Hepatocyte (in vitro differentiated cells): ENCODE measurements at regions not wholly inside any gene's neighbourhood (a gene's known extent, or its start where the extent isn't known, plus 50 kb on each side); places are given as distances from the start of the nearest gene placed in this dataset.

Experiments
- DNase-seq: peaks from one replicate; pipeline ENCODE4 v3.0.0-alpha.2; 2016; ENCODE audit warnings: low spot score
- H2AFZ ChIP-seq: fragments of 200-600 bp; sonication (generic); 2 replicates; pipeline ENCODE4 v1.6.0; 2016; ENCODE audit warnings: antibody characterized with exemption, mild to moderate bottlenecking
- H3K27ac ChIP-seq: fragments of 200-600 bp; sonication (generic); 2 replicates; pipeline ENCODE4 v1.5.1; 2016; ENCODE audit warnings: mild to moderate bottlenecking
- H3K27me3 ChIP-seq: fragments of 200-600 bp; sonication (generic); 2 replicates; pipeline ENCODE4 v1.6.1; 2016
- H3K36me3 ChIP-seq: fragments of 200-600 bp; sonication (generic); replicated peaks from 2 replicates; pipeline ENCODE4 v1.5.1; 2016; ENCODE audit warnings: low read depth; ENCODE audit not compliant: insufficient read depth
- H3K4me1 ChIP-seq: fragments of 200-600 bp; sonication (generic); 2 replicates; pipeline ENCODE4 v1.5.1; 2016; ENCODE audit warnings: mild to moderate bottlenecking, moderate library complexity; ENCODE audit not compliant: insufficient read depth
- H3K4me2 ChIP-seq: fragments of 200-600 bp; sonication (generic); 2 replicates; pipeline ENCODE4 v1.6.0; 2016
- H3K4me3 ChIP-seq: fragments of 200-600 bp; sonication (generic); 2 replicates; pipeline ENCODE4 v1.5.1; 2016; ENCODE audit warnings: mild to moderate bottlenecking
- H3K79me2 ChIP-seq: fragments of 200-600 bp; sonication (generic); 2 replicates; pipeline ENCODE4 v1.6.0; 2017; ENCODE audit warnings: mild to moderate bottlenecking
- H3K9me2 ChIP-seq: fragments of 200-600 bp; sonication (generic); replicated peaks from 2 replicates; pipeline ENCODE4 v1.6.0; 2017; ENCODE audit warnings: mild to moderate bottlenecking; ENCODE audit not compliant: insufficient read depth
- H3K9me3 ChIP-seq: fragments of 200-600 bp; sonication (generic); 2 replicates; pipeline ENCODE4 v1.5.1; 2016; ENCODE audit warnings: low read depth, mild to moderate bottlenecking
- H4K20me1 ChIP-seq: fragments of 200-600 bp; sonication (generic); 2 replicates; pipeline ENCODE4 v1.6.0; 2016; ENCODE audit warnings: mild to moderate bottlenecking; ENCODE audit not compliant: insufficient read depth, poor library complexity, severe bottlenecking
- CTCF ChIP-seq: fragments of 200-600 bp; sonication (generic); IDR thresholded peaks from 2 replicates; pipeline ENCODE4 v1.5.1; 2016; ENCODE audit warnings: antibody characterized with exemption, mild to moderate bottlenecking; ENCODE audit not compliant: poor library complexity
- EZH2 ChIP-seq: fragments of 200-600 bp; sonication (generic); IDR thresholded peaks from 2 replicates; pipeline ENCODE4 v1.6.1; 2016; ENCODE audit warnings: antibody characterized with exemption, mild to moderate bottlenecking, borderline replicate concordance
- EZH2phosphoT487 ChIP-seq: fragments of 200-600 bp; sonication (generic); IDR thresholded peaks from one replicate; pipeline ENCODE4 v1.6.1; 2018; ENCODE audit warnings: antibody characterized with exemption, mild to moderate bottlenecking, low read depth, moderate library complexity; ENCODE audit not compliant: unreplicated experiment, severe bottlenecking
- WGBS: methylation state at CpG from one replicate; pipeline ENCODE4 v1.1.6; 2016; ENCODE audit warnings: low lambda C conversion rate; ENCODE audit errors: missing lambda C conversion rate; 5-methylcytosine and 5-hydroxymethylcytosine counted together

GRCh38 chr6:156550949-156551348 is 226.2 kb upstream of the ARID1B start:
- H3K4me2 ChIP-seq, result no peak overlapping the region
- no peak for TF ChIP-seq EZH2phosphoT487

GRCh38 chr6:156545931-156546330 is 231.2 kb upstream of the ARID1B start:
- Histone ChIP-seq H3K9me2 (no peaks in the 10 kb centered on the region), H3K9me3 (no peaks in the 10 kb centered on the region), H3K4me1 (no peaks in the 10 kb centered on the region), H3K27ac (no peak overlapping the region), H3K4me3 (no peak overlapping the region), H2AFZ (no peak overlapping the region), H3K4me2 (no peak overlapping the region), H3K79me2 (no peaks in the 10 kb centered on the region), H3K27me3 (peaks cover 6% of the 10 kb centered on the region), H3K36me3 (no peaks in the 10 kb centered on the region), H4K20me1 (no peaks in the 10 kb centered on the region)
- TF ChIP-seq EZH2phosphoT487 (no peak), CTCF (no peak), EZH2 (no peak)
- no peak for DNase-seq
- WGBS, result 76% methylated on average over 3 of the region's 3 CpGs

More at GRCh38 chr6:156550949-156551348, 226.2 kb upstream of the ARID1B start:
- Histone ChIP-seq H3K4me1 (no peaks in the 10 kb centered on the region), H3K27ac (no peak overlapping the region), H3K36me3 (no peaks in the 10 kb centered on the region), H4K20me1 (no peaks in the 10 kb centered on the region), H3K4me3 (no peak overlapping the region), H2AFZ (no peak overlapping the region), H3K9me2 (no peaks in the 10 kb centered on the region), H3K27me3 (no peaks in the 10 kb centered on the region), H3K79me2 (no peaks in the 10 kb centered on the region), H3K9me3 (no peaks in the 10 kb centered on the region)
- DNase-seq, result no peak
- 84% methylated on average over 4 of the region's 4 CpGs for WGBS

GRCh38 chr6:156545021-156545420 is 232.2 kb upstream of the ARID1B start:
- no peaks in the 10 kb centered on the region for H3K4me1 ChIP-seq
- no peak for TF ChIP-seq CTCF
- TF ChIP-seq EZH2, result no peak
- no peak for TF ChIP-seq EZH2phosphoT487
- WGBS, result 40% methylated on average over 3 of the region's 3 CpGs
- no peak overlapping the region for H3K4me3 ChIP-seq
- no peaks in the 10 kb centered on the region for H3K79me2 ChIP-seq
- no peaks in the 10 kb centered on the region for H3K36me3 ChIP-seq
- no peaks in the 10 kb centered on the region for H3K9me2 ChIP-seq
- no peak overlapping the region for H3K27ac ChIP-seq
- DNase-seq, result no peak
- H2AFZ ChIP-seq, result no peak overlapping the region
- H3K9me3 ChIP-seq, result no peaks in the 10 kb centered on the region
- no peak overlapping the region for H3K4me2 ChIP-seq
- peaks cover 6% of the 10 kb centered on the region for H3K27me3 ChIP-seq
- no peaks in the 10 kb centered on the region for H4K20me1 ChIP-seq

- TF ChIP-seq EZH2phosphoT487 (no peak), EZH2 (no peak), CTCF (no peak)
- no peaks in the 10 kb centered on the region for H3K79me2 ChIP-seq
- H3K9me3 ChIP-seq, result no peaks in the 10 kb centered on the region
- 92% methylated on average over 7 of the region's 7 CpGs for WGBS
- no peaks in the 10 kb centered on the region for H4K20me1 ChIP-seq
- H3K4me3 ChIP-seq, result no peak overlapping the region
- DNase-seq, result no peak
- no peaks in the 10 kb centered on the region for H3K4me1 ChIP-seq
- H2AFZ ChIP-seq, result no peak overlapping the region
- no peak overlapping the region for H3K4me2 ChIP-seq
- no peaks in the 10 kb centered on the region for H3K9me2 ChIP-seq
- H3K27ac ChIP-seq, result no peak overlapping the region
- H3K27me3 ChIP-seq, result peaks cover 6% of the 10 kb centered on the region
- H3K36me3 ChIP-seq, result no peaks in the 10 kb centered on the region
Measured at GRCh38 chr6:156544046-156544445, 233.1 kb upstream of the ARID1B start.
